ENCODE measurements at regions not wholly inside any gene's neighbourhood (a gene's known extent, or its start where the extent isn't known, plus 50 kb on each side); places are given as distances from the start of the nearest gene placed in this dataset.
"Not testable (repeated sequence)": the region's sequence is repeated elsewhere in the genome, so short reads cannot be mapped to it uniquely, and the experiment has no call there.

DNA sequence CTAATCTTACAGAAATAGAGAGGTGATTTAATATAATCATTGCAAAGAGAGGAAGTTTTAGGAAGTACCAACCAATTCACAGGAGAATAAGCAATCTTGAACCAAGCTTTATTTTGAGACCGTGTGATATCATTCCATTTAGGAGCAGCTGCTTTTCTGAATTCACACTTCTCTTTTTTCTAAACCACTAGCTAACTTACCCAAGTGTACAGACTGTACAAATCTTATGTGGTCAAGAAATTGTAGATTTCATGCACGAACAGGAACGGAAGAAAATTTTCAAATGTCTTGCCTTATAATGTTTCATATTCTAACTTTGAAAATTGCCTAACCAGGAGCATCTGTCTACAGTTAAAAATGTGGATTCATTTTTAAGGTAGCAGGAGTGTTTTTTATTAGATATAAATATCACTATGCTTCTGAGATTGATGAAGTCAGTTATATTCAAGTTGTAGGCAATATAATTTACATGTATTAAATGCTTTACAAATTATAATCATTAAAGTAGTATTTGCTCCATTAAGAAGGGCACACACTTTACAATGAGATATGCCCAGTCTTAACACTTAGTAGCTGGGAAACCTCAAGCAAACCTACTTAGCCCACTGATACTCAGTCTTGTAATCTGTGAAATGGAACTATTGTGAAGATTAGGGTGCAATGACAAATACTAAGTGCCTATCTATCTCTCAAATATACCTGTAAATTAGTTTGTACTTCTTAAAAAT is 86.7 kb upstream of the FOXN2 start:
- DNase-seq, result peak; percentile 85 to 97

DNA sequence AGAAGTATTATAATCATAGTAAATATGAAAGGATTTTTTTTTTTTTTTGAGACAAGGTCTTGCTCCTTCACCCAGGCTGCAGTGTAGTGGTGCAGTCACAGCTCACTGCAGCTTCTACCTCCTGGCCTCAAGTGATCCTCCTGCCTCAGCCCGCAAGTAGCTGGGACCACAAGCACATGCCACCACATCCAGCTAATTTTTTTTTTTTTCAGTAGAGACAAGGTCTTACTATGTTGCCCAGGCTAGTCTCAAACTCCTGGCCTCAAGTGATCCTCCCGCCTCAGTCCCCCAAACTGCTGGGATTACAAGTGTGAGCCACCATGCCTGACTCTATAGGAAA is 86.2 kb upstream of the FOXN2 start:
- no peak for DNase-seq

DNA sequence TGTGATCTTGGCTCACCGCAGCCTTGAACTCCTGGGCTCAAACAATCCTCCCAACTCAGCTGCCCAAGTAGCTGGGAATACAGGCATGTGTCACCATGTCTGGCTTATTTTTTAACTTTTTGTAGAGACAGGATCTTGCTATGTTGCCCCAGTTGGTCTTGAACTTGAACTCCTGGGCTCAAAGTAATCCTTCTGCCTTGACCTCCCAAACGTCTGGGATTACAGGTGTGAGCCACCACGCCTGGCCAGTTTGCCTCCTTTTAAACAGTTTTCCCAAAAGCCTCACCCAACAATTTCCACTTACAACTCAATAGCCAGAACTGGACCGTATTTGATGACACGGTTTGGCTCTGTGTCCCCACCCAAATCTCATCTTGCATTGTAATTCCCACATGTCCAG is 85.4 kb upstream of the FOXN2 start:
- DNase-seq, result no peak

DNA sequence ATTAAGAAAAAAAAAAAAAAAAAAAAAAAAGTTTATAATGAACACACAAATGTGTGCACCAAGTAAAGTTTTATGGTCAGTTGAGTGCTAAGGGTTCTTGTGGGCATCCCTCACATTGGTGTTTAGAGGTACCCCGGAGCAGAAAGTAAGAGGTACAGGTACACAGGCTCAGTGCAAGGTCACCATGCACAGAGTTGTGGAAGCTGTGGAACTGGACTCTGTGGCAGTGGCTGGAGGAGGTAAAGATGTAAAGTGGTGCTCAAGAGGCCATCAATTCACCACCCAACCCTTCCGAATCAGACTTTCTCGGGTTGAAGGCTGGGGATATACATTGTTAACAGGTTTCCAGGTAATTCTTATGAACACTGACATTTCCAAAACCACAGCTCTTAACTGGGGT is 83.6 kb upstream of the FOXN2 start:
- no peak for DNase-seq

DNA sequence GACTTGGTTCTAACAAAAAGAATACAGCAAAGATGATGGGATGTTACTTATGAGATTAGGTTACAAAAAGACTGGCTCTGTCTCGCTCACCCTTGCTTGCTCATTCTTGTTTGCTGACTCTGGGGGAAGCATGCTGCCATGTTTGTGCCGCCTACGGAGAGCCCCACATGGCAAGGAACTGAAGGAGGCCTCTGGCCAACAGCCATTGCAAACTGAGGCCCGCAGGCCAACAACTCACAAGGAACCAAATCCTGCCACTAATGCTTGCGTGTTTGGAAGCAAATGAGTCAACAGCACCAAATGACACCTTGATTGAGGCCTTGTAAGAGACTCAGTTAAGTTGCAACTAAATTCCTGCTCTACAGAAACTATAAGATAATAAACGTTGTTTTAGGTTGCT is 82.1 kb upstream of the FOXN2 start:
- DNase-seq, result no peak

GRCh38 chr2:48233005-48233404 is 81.5 kb upstream of the FOXN2 start:
- no peak for DNase-seq

DNA sequence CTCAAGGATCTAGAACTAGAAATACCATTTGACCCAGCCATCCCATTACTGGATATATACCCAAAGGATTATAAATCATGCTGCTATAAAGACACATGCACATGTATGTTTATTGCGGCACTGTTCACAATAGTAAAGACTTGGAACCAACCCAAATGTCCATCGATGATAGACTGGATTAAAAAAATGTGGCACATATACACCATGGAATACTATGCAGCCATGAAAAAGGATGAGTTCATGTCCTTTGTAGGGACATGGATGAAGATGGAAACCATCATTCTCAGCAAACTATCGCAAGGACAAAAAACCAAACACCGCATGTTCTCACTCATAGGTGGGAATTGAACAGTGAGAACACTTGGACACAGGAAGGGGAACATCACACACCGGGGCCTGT is 80.7 kb upstream of the FOXN2 start:
- not testable (repeated sequence) for DNase-seq

GRCh38 chr2:48235076-48235475 is 79.4 kb upstream of the FOXN2 start:
- no peak for DNase-seq

DNA sequence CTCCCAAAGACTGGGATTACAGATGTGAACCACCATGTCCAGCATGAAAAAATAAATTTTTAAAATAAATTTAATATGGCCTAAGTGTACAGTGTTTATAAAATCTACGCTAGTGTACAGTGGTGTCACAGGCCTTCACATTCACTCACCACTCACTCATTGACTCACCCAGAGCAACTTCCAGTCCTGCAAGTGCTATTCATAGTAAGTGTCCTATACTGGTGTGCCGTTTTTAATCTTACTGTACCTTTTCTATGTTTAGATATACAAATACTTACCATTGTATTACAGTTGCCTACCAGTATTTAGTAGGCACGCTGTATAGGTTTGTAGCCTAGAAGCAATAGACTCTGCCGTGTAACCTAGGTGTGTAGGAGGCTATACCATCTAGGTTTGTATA is 76.1 kb upstream of the FOXN2 start:
- DNase-seq, result no peak

GRCh38 chr2:48240912-48241311 is 73.6 kb upstream of the FOXN2 start:
- no peak for DNase-seq

- DNase-seq, result no peak
Measured at GRCh38 chr2:48247206-48247605, 67.3 kb upstream of the FOXN2 start.

DNA sequence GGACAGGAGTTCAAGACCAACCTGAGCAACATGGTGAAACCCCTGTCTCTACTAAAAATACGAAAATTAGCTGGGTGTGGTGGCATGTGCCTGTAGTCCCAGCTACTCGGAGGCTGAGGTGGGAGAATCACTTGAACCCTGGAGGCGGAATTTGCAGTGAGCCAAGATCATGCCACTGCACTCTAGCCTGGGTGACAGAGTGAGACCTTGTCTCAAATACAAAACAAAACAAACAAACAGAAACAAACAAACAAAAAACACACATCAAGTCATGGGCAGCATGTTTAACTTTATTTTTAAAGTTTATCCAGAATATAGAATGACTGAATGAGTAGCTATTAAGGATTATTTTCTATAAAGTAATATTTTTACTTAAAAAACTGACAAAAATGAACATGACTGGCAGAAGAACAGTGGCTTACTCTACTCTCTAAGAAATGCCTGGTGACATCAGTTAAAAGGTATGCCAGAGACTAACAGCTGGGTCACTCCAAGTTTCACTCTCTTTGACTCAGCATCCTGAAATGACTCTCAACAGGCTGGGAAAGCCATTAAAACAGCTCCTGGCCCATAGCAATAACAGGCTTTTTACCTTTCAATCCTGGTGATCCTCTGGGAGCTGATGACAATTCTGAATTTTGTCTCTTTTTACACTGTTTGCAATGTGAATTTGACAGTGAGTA is 66.1 kb upstream of the FOXN2 start:
- no peak for DNase-seq

DNA sequence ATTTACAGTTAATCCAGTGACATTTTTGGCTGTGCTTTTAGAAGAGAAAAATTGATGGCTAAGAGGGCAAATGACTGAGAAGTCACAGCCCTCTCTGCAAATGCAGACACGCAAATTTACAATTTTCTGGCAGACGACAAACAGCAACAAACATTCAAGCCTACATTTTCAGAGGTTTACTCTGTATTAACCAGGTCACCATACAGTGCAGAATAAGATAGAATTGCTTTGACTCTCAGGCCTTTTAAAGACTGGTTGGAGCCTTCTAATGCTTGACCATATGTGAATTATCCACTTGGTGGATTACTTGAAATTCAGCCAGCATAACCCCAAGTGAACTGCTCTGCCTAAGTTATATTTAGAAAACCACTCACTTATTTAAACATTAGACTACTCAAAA is 65.5 kb upstream of the FOXN2 start:
- no peak for DNase-seq

DNA sequence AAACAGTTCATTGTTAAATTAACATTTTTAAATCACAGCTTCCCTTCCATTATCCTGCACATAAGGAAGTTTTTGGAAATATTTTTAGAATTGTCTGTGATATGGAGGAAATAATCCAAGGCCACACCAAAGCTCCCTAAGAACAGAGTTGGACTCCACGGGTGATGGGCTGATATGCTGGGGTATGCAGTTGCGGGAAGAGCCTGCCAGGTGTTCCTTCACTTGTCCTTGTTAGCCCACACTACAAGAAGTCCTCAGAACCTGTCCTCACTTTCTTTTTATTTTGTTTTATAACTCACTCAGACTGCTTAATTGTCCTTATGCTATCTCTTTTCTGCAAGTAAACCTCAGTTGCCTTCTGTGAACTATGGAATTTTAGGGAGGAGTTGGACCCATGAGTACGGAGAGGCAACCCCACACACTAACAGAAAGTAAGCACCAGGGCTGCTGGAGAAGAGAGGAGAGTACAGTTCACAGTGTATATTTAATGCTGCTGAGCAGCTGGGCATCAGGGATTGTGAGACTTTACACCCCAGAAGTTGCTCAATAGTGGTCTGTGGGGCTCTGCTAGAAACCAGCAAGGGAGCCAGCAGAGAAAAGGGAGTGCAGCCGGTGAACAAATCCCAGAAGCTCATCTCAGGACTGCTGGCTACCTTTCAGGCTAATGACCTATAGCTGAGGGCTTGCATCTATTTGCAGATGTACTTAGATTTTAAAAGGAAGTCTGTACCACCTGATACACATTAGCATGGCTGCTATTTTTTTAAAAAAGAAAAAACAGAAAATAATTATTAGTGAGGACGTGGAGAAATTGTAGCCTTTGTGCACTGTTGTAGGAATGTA is 64.6 kb upstream of the FOXN2 start:
- no peak for DNase-seq

GRCh38 chr2:48250474-48250844 is 64.0 kb upstream of the FOXN2 start:
- DNase-seq, result no peak

- peak; percentile 60 to 81 for DNase-seq
Measured at GRCh38 chr2:48250943-48251342, 63.5 kb upstream of the FOXN2 start.

DNA sequence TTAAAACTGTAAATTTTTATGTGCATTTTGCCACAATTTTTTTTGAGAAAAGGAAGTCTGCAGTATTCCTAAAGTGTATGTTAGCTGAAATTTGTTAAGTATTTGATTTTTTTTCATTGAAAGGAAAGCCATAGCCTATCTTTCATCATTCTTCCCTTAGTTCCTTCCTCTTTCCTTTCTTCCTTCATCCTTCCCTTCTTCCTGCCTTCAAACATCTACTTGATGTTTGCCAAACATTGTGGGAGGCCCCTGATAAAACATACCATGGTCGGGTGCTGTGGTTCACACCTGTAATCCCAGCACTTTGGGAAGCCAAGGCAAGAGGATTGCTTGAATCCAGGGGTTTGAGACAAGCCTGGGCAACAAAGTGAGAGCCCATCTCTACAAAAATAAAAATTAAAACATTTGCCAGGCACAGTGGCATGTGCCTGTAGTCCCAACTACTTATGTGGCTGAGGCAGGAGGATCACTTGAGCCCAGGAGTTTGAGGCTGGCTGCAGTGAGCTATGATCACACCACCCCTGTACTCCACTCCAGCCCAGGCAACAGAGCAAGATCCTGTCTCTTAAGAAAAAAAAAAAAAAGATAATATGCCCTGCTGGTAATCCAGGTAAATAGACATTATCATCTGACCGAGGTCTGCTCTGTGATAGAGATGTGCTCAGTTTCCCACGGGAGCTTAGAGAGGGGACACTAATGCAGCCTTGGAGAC is 62.9 kb upstream of the FOXN2 start:
- DNase-seq, result no peak

DNA sequence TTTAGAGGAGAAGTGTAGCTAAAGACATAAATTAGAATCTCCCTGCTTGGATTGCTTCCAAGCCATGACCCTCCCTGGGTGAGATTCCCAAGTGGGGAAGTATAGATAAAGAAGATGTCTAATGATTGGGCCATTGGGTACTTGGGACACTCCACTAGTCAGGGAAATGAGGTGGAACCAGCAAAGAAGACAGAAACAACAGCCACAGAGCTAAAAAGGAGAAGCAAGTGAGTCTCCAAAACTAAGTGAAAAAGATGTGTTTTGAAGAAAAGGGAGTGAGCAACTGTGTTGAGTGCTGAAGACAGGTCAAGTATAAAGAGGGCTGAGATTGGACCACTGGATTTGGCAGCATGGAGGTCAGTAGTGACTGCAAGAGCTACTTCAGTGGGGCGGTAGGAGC is 61.2 kb upstream of the FOXN2 start:
- peak; percentile 21 to 32 for DNase-seq

DNA sequence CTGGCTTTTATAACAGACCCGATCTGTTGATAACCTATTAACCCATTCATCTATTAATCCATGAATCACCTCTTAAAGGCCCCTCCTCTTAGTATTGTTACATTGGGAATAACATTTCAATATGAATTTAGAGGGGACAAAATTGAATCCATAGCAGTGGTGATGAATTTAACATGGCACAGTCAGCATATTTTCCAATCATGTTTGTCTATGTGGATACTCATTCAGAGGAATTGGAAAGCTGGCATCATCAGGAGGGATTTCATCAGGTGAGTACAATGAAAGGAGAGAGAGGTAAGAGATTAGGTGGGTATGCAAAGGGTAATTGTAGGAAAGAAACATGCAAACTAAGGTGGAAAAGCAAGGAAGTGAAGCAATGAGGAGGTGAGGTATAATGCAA is 59.6 kb upstream of the FOXN2 start:
- DNase-seq, result no peak

DNA sequence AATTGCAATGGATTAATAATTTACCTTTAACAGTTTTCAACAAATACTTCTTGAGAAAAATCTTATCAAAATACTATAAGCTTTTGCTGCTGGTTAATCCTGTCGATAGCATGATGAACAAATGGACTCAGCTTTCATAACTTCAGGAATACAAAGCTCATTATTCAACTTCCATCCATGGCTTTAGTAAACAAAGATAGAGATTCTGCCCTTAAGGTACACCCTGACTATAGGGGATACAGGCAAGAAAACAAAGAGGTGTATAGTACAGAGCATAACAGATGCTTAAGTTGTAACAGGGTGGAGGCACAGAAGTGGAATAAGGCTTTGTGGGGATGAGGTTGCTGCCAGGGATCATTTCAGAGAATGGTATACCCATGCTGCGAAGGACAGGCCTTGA is 57.0 kb upstream of the FOXN2 start:
- no peak for DNase-seq

- peak; percentile 26 to 74 for DNase-seq
Measured at GRCh38 chr2:48258481-48259149, 55.9 kb upstream of the FOXN2 start.

GRCh38 chr2:48259811-48260210 is 54.7 kb upstream of the FOXN2 start:
- DNase-seq, result no peak

DNA sequence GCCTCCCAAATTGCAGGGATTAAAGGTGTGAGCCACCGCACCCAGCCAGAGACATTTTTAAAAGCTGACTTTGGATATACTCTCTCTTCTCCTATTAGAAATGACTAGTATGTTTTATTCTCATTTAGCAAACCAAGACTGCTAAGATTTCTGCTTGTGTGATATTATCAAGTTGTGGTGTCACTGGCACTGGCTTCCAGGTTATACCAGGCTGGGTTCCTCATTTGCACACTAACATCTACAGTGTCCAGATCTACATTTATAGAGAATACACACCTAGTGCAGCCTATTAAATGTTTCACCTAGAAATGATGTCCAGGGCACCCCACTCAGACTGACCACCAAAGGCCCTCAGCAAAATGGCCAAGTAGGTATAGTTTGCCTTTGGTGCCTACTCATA is 49.9 kb upstream of the FOXN2 start:
- DNase-seq, result no peak
